ENCODE measurements at regions not wholly inside any gene's neighbourhood (a gene's known extent, or its start where the extent isn't known, plus 50 kb on each side); places are given as distances from the start of the nearest gene placed in this dataset.

GRCh38 chr14:94994245-94994644 lies 163.1 kb downstream of the DICER1 start:
- Histone ChIP-seq H3K4me2 (ENCODE audit: control insufficient read depth, insufficient read depth) (no peak overlapping the region), H4K20me1 (ENCODE audit: control insufficient read depth, insufficient read depth) (no peaks in the 10 kb centered on the region), H3K9me3 (replicated peaks; ENCODE audit: control insufficient read depth, insufficient read depth, low read length) (no peaks in the 10 kb centered on the region), H3K9ac (ENCODE audit: control insufficient read depth, insufficient read depth, low read length) (no peak overlapping the region), H2AFZ (ENCODE audit: control insufficient read depth, low read depth, low read length) (no peak overlapping the region), H3K79me2 (ENCODE audit: control insufficient read depth, insufficient read depth, low read length) (no peaks in the 10 kb centered on the region), H3K27ac (ENCODE audit: control insufficient read depth, insufficient read depth) (no peak overlapping the region), H3K4me3 (no peak overlapping the region), H3K36me3 (ENCODE audit: control insufficient read depth in 2 of 2, insufficient read depth in 2 of 2, low read length in 1 of 2) (no peaks in the 10 kb centered on the region), H3K27me3 (replicated peaks in 1 of 2; ENCODE audit: control insufficient read depth in 2 of 2, insufficient read depth in 2 of 2, low read length in 1 of 2) (peaks cover 0 to 1% of the 10 kb centered on the region in 2 experiments; a peak in 1 of 4 replicates), H3K4me1 (ENCODE audit: control insufficient read depth, insufficient read depth, low read length) (no peaks in the 10 kb centered on the region)
- ChIA-PET SMC1A (ENCODE audit: uncharacterized antibody, unreplicated experiment) (no interaction called here), RAD21 (ENCODE audit: unreplicated experiment) (no interaction called here), POLR2A (no interaction called here), CTCF (interaction anchor here (1.5 kb wide), 1 partner anchor 11 kb away, joined by 3 read pairs; no protein-coding TSS in a partner anchor)
- TF ChIP-seq ZNF592 (IDR thresholded peaks at IDR 0.05): no peak
- no peak for TF ChIP-seq KLF5 (IDR thresholded peaks at IDR 0.05; ENCODE audit: partially characterized antibody)
- no peak for TF ChIP-seq ZBTB40 (IDR thresholded peaks at IDR 0.05; ENCODE audit: borderline replicate concordance)
- TF ChIP-seq ZBTB4 (CRISPR knock-in tag; IDR thresholded peaks at IDR 0.05): no peak
- intact Hi-C loops (cut with micrococcal nuclease; ENCODE audit: unreplicated experiment): no loop called here
- in situ Hi-C loops (cut with MboI): no loop called here
- no TSS peak for BruUV-seq (replicated peaks)
- ATAC-seq (no peak), FAIRE-seq (no peak), DNase-seq (ENCODE audit: low read depth, low spot score) (no peak)
- 32% methylated on average over 1 of the region's 1 CpG for WGBS (ENCODE audit: insufficient coverage, insufficient replicate concordance, low lambda C conversion rate, missing lambda C conversion rate)

Data from GM12878 (cell line).